ENCODE measurements at regions not wholly inside any gene's neighbourhood (a gene's known extent, or its start where the extent isn't known, plus 50 kb on each side); places are given as distances from the start of the nearest gene placed in this dataset.

DNA sequence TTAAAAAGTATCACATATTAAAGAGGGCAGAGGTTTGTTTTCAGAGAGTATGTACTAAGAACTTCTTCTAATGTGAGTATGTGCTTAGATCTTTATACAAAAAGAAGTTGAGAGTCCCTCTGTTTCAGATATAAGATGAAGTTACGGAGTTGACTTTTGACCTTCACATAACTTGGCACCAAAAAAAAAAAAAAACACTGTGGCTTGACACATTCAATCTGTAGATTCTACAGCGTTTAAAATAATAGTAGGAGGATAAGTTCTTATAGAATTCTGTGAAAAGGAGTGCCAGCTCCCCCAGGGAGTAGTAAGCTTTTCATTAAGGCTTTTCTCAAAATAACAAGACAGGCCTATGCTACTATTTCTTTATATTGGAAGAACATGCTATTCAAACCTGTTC lies 105.4 kb upstream of the LRP1B start:
- no peak for DNase-seq
- Histone ChIP-seq H3K9me3 (ENCODE audit: control insufficient read depth, low read depth, low read length) (no peaks in the 10 kb centered on the region), H3K27ac (ENCODE audit: low read length) (no peak overlapping the region), H3K4me1 (ENCODE audit: control insufficient read depth, insufficient read depth, low read length) (no peaks in the 10 kb centered on the region), H3K4me3 (ENCODE audit: low read length) (no peak overlapping the region), H3K36me3 (ENCODE audit: control insufficient read depth, insufficient read depth, low read length) (no peaks in the 10 kb centered on the region), H3K27me3 (ENCODE audit: control insufficient read depth, insufficient read depth, low read length) (no peaks in the 10 kb centered on the region)
- no CpG with 5 or more reads among the region's 2 CpGs for WGBS (ENCODE audit: insufficient coverage, low lambda C conversion rate)

GRCh38 chr2:142234741-142235140 lies 103.9 kb upstream of the LRP1B start:
- no CpG with 5 or more reads among the region's 3 CpGs for WGBS (ENCODE audit: insufficient coverage, low lambda C conversion rate)
- H3K9me3 ChIP-seq (ENCODE audit: control insufficient read depth, low read depth, low read length) = no peaks in the 10 kb centered on the region
- no peaks in the 10 kb centered on the region for H3K4me1 ChIP-seq (ENCODE audit: control insufficient read depth, insufficient read depth, low read length)
- no peak overlapping the region for H3K27ac ChIP-seq (ENCODE audit: low read length)
- H3K36me3 ChIP-seq (ENCODE audit: control insufficient read depth, insufficient read depth, low read length) = no peaks in the 10 kb centered on the region
- no peak for DNase-seq
- H3K27me3 ChIP-seq (ENCODE audit: control insufficient read depth, insufficient read depth, low read length) = no peaks in the 10 kb centered on the region
- H3K4me3 ChIP-seq (ENCODE audit: low read length) = no peak overlapping the region

DNA sequence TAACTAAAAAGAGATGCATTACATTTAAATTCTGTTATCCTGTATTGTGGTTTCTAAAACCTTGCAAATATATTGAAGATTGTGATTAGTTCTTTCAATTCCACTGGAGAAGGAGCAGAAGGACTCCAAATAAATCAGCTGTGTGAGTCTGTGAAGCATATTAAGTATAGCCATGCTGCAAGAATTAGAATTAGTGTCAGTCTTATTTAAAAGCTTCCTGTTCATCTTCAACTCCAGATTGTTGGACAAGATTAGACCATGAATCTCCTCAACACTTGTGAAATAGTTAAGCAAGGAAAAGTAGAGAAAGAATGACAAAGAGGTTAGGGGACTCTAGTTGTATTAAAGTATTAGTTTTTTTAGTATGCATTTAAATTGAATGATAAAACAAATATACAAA lies 92.5 kb upstream of the LRP1B start:
- Histone ChIP-seq H3K4me1 (ENCODE audit: control insufficient read depth, insufficient read depth, low read length) (no peaks in the 10 kb centered on the region), H3K27ac (ENCODE audit: low read length) (no peak overlapping the region), H3K4me3 (ENCODE audit: low read length) (no peak overlapping the region), H3K27me3 (ENCODE audit: control insufficient read depth, insufficient read depth, low read length) (no peaks in the 10 kb centered on the region), H3K36me3 (ENCODE audit: control insufficient read depth, insufficient read depth, low read length) (no peaks in the 10 kb centered on the region), H3K9me3 (ENCODE audit: control insufficient read depth, low read depth, low read length) (no peaks in the 10 kb centered on the region)
- DNase-seq = no peak

DNA sequence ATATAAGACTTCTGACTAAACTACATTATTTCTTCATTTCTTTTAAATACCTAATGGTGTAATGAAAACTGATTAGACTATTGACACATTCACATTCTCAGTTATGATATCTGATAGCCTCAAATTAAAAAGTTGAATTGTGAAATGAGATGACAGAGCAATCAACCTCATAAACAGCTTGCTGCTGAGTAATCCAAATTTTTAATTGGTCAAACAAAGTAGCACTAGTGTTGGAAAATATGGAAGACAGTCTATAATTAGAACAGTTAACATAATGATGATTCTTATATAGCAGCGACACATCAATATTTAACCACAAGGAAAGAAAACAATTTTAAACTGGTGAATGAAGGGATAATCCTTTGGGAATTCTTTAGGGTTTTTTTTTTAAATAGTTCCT lies 91.9 kb upstream of the LRP1B start:
- no peak overlapping the region for H3K27ac ChIP-seq (ENCODE audit: low read length)
- 80% methylated on average over 1 of the region's 1 CpG for WGBS (ENCODE audit: insufficient coverage, low lambda C conversion rate)
- no peaks in the 10 kb centered on the region for H3K4me1 ChIP-seq (ENCODE audit: control insufficient read depth, insufficient read depth, low read length)
- no peaks in the 10 kb centered on the region for H3K9me3 ChIP-seq (ENCODE audit: control insufficient read depth, low read depth, low read length)
- DNase-seq = no peak
- H3K4me3 ChIP-seq (ENCODE audit: low read length) = no peak overlapping the region
- no peaks in the 10 kb centered on the region for H3K36me3 ChIP-seq (ENCODE audit: control insufficient read depth, insufficient read depth, low read length)
- no peaks in the 10 kb centered on the region for H3K27me3 ChIP-seq (ENCODE audit: control insufficient read depth, insufficient read depth, low read length)

- Histone ChIP-seq H3K27me3 (ENCODE audit: control insufficient read depth, insufficient read depth, low read length) (no peaks in the 10 kb centered on the region), H3K9me3 (ENCODE audit: control insufficient read depth, low read depth, low read length) (no peaks in the 10 kb centered on the region), H3K4me3 (ENCODE audit: low read length) (no peak overlapping the region), H3K4me1 (ENCODE audit: control insufficient read depth, insufficient read depth, low read length) (no peaks in the 10 kb centered on the region), H3K27ac (ENCODE audit: low read length) (no peak overlapping the region), H3K36me3 (ENCODE audit: control insufficient read depth, insufficient read depth, low read length) (no peaks in the 10 kb centered on the region)
- WGBS (ENCODE audit: insufficient coverage, low lambda C conversion rate) = 0% methylated on average over 1 of the region's 3 CpGs
- no peak for DNase-seq
Measured at GRCh38 chr2:142220901-142221300, 90.1 kb upstream of the LRP1B start.

GRCh38 chr2:142220239-142220638 lies 89.4 kb upstream of the LRP1B start:
- no peaks in the 10 kb centered on the region for H3K4me1 ChIP-seq (ENCODE audit: control insufficient read depth, insufficient read depth, low read length)
- H3K27ac ChIP-seq (ENCODE audit: low read length) = no peak overlapping the region
- no peaks in the 10 kb centered on the region for H3K36me3 ChIP-seq (ENCODE audit: control insufficient read depth, insufficient read depth, low read length)
- H3K9me3 ChIP-seq (ENCODE audit: control insufficient read depth, low read depth, low read length) = no peaks in the 10 kb centered on the region
- no peak overlapping the region for H3K4me3 ChIP-seq (ENCODE audit: low read length)
- DNase-seq = no peak
- WGBS (ENCODE audit: insufficient coverage, low lambda C conversion rate) = no CpG with 5 or more reads among the region's 1 CpG
- H3K27me3 ChIP-seq (ENCODE audit: control insufficient read depth, insufficient read depth, low read length) = no peaks in the 10 kb centered on the region

GRCh38 chr2:142218471-142218870 lies 87.7 kb upstream of the LRP1B start:
- H3K9me3 ChIP-seq (ENCODE audit: control insufficient read depth, low read depth, low read length) = no peaks in the 10 kb centered on the region
- no peak overlapping the region for H3K27ac ChIP-seq (ENCODE audit: low read length)
- H3K36me3 ChIP-seq (ENCODE audit: control insufficient read depth, insufficient read depth, low read length) = no peaks in the 10 kb centered on the region
- no peak for DNase-seq
- H3K27me3 ChIP-seq (ENCODE audit: control insufficient read depth, insufficient read depth, low read length) = no peaks in the 10 kb centered on the region
- H3K4me1 ChIP-seq (ENCODE audit: control insufficient read depth, insufficient read depth, low read length) = no peaks in the 10 kb centered on the region
- no CpG with 5 or more reads among the region's 3 CpGs for WGBS (ENCODE audit: insufficient coverage, low lambda C conversion rate)
- H3K4me3 ChIP-seq (ENCODE audit: low read length) = no peak overlapping the region

GRCh38 chr2:142217804-142218203 lies 87.0 kb upstream of the LRP1B start:
- no peaks in the 10 kb centered on the region for H3K36me3 ChIP-seq (ENCODE audit: control insufficient read depth, insufficient read depth, low read length)
- no peak overlapping the region for H3K27ac ChIP-seq (ENCODE audit: low read length)
- H3K4me1 ChIP-seq (ENCODE audit: control insufficient read depth, insufficient read depth, low read length) = no peaks in the 10 kb centered on the region
- H3K27me3 ChIP-seq (ENCODE audit: control insufficient read depth, insufficient read depth, low read length) = no peaks in the 10 kb centered on the region
- DNase-seq = no peak
- H3K4me3 ChIP-seq (ENCODE audit: low read length) = no peak overlapping the region
- H3K9me3 ChIP-seq (ENCODE audit: control insufficient read depth, low read depth, low read length) = no peaks in the 10 kb centered on the region

GRCh38 chr2:142200062-142200461 lies 69.2 kb upstream of the LRP1B start:
- H3K4me1 ChIP-seq (ENCODE audit: control insufficient read depth, insufficient read depth, low read length) = no peaks in the 10 kb centered on the region
- no CpG with 5 or more reads among the region's 1 CpG for WGBS (ENCODE audit: insufficient coverage, low lambda C conversion rate)
- no peak for DNase-seq

GRCh38 chr2:142199073-142199472 lies 68.3 kb upstream of the LRP1B start:
- no peaks in the 10 kb centered on the region for H3K9me3 ChIP-seq (ENCODE audit: control insufficient read depth, low read depth, low read length)
- no peaks in the 10 kb centered on the region for H3K27me3 ChIP-seq (ENCODE audit: control insufficient read depth, insufficient read depth, low read length)
- H3K4me1 ChIP-seq (ENCODE audit: control insufficient read depth, insufficient read depth, low read length) = no peaks in the 10 kb centered on the region
- H3K36me3 ChIP-seq (ENCODE audit: control insufficient read depth, insufficient read depth, low read length) = no peaks in the 10 kb centered on the region
- DNase-seq = no peak
- H3K4me3 ChIP-seq (ENCODE audit: low read length) = no peak overlapping the region
- no peak overlapping the region for H3K27ac ChIP-seq (ENCODE audit: low read length)
- WGBS (ENCODE audit: insufficient coverage, low lambda C conversion rate) = no CpG with 5 or more reads among the region's 2 CpGs

More at GRCh38 chr2:142200062-142200461, 69.2 kb upstream of the LRP1B start:
- Histone ChIP-seq H3K27ac (ENCODE audit: low read length) (no peak overlapping the region), H3K27me3 (ENCODE audit: control insufficient read depth, insufficient read depth, low read length) (no peaks in the 10 kb centered on the region), H3K4me3 (ENCODE audit: low read length) (no peak overlapping the region), H3K9me3 (ENCODE audit: control insufficient read depth, low read depth, low read length) (no peaks in the 10 kb centered on the region), H3K36me3 (ENCODE audit: control insufficient read depth, insufficient read depth, low read length) (no peaks in the 10 kb centered on the region)

GRCh38 chr2:142190805-142191204 lies 60.0 kb upstream of the LRP1B start:
- no peak for DNase-seq

More at GRCh38 chr2:142190805-142191204, 60.0 kb upstream of the LRP1B start:
- Histone ChIP-seq H3K27me3 (ENCODE audit: control insufficient read depth, insufficient read depth, low read length) (no peaks in the 10 kb centered on the region), H3K4me3 (ENCODE audit: low read length) (no peak overlapping the region), H3K9me3 (ENCODE audit: control insufficient read depth, low read depth, low read length) (no peaks in the 10 kb centered on the region), H3K27ac (ENCODE audit: low read length) (no peak overlapping the region), H3K36me3 (ENCODE audit: control insufficient read depth, insufficient read depth, low read length) (no peaks in the 10 kb centered on the region), H3K4me1 (ENCODE audit: control insufficient read depth, insufficient read depth, low read length) (no peaks in the 10 kb centered on the region)
- no CpG with 5 or more reads among the region's 1 CpG for WGBS (ENCODE audit: insufficient coverage, low lambda C conversion rate)
